C4-2B (cell line): ENCODE measurements at regions not wholly inside any gene's neighbourhood (a gene's known extent, or its start where the extent isn't known, plus 50 kb on each side); places are given as distances from the start of the nearest gene placed in this dataset.
"Not testable (repeated sequence)": the region's sequence is repeated elsewhere in the genome, so short reads cannot be mapped to it uniquely, and the experiment has no call there.

Source experiments
- CTCF ChIP-seq: fragments of 450-650 bp; conservative IDR thresholded peaks from 2 replicates; pipeline ENCODE4 v1.5.1; 2017; ENCODE audit warnings: mild to moderate bottlenecking
- ZFX ChIP-seq: fragments of 450-650 bp; IDR thresholded peaks from 2 replicates; pipeline ENCODE4 v1.6.1; 2017

GRCh38 chr2:89195636-89196251 is 504.3 kb downstream of the RPIA start:
- TF ChIP-seq CTCF, ZFX: not testable (repeated sequence)
